GM21529 (cell line): ENCODE measurements at regions not wholly inside any gene's neighbourhood (a gene's known extent, or its start where the extent isn't known, plus 50 kb on each side); places are given as distances from the start of the nearest gene placed in this dataset.
A peak's percentile ranks its signal among the peaks of the same experiment; 100 is the strongest.

Experiments
- ATAC-seq: cut with Tn5 transposase; IDR thresholded peaks from one replicate; pipeline ENCODE4 v1.9.1; 2021; ENCODE audit not compliant: unreplicated experiment

DNA sequence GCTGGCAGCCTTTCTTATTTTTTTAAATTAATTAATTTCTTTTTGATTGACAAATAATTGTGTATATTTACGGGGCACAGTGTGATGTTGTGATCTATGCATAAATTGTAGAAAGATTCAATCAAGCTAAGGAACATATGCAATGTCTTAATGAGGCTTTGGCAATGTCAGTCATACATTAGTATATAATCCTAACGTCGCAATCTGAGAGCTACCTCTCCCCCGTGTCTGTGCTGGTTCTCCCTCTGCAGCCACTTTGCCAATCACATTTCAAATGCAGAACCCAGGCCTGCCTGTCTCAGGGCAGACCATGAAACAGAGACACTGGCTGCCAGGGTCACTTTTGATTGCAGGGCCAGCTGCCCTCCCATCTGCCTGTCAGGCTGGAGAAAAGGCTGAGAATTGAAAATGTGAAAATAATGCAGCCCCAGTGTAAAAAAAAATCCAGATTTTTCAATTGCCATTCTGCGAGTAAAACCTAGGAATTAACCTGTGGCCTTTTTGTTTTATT, 56.3 kb downstream of the SLC24A2 start:
- ATAC-seq = no peak

DNA sequence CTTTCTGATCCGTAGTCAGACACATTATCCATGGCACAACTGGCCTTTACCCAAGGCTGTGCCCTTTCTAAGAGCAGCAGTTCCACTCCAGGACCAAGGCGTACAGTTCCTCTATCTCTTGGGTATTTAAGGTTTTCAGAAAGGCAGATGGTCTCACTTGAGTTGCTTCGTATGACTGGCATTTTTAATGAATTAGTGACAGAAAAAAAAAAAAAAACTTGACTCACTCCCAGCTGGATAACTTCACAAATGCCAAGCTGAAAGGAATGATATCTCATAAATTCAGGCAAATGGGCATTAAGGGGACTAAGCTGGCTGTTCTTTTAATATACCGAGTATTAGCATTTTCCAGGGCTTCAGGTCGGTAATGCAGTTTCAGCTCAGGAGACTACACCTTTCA, 60.7 kb downstream of the SLC24A2 start:
- ATAC-seq = no peak

- ATAC-seq = no peak
These were observed 62.9 kb downstream of the SLC24A2 start for GRCh38 chr9:19725970-19726369.

- ATAC-seq = no peak
These were observed 68.5 kb downstream of the SLC24A2 start for GRCh38 chr9:19720377-19720776.

DNA sequence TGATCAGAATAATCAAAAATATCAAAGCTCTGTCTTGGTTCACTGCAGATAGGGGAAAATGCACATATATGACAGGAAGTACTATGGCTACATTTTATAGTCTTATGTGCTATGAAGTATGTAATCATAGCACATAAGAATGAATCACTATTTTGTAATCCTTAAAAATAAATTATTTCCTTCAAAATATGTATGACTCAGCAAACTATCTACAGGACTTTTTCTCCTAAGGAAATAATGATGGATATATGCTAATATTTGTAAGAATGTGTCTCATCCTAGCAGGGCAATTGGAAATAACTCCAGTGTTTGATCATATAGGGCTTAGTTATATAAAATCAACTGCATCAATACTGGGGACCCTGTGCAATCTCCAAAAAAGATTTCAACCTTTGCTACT, 85.1 kb downstream of the SLC24A2 start:
- no peak for ATAC-seq

DNA sequence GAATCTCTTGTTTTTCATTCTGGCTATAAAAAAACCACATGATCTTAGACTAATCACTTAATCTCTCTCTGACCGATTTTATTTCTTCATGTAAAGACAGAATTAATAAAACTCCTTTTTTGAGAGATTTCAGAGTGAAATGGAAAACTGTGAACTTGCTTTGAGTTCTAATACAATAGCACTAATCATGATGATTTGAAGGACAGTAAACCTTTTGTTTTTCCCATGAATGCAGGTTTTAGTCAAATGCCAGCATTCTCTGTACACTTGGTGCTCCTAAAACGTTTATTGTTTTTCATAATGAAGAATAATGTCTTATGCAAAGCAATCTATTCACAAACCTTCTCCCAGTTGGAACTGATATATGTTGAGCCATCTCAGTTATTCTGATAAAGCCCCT, 86.8 kb downstream of the SLC24A2 start:
- ATAC-seq = no peak

DNA sequence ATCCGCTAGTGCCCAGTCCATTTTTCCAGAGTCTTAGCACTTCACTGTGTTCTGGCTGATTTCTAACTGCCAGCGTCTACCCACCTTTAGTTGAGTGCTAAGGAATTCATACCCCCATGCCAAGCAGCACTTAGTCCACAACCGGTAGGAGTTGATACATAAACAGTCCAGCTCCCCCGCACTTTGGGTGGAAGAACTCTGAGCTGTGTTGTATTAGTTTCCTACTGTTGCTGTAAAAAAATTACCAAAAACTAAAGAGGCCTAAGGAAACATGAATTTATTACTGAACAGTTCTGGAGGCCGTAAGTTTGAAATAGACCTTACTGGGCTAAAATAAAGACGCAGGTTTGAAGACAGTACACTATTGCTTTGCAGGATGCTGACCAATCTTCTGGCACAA, 87.6 kb downstream of the SLC24A2 start:
- no peak for ATAC-seq

GRCh38 chr9:19700699-19701098, 88.1 kb downstream of the SLC24A2 start:
- ATAC-seq = no peak

- no peak for ATAC-seq
These were observed 89.1 kb downstream of the SLC24A2 start for GRCh38 chr9:19699756-19700155.

GRCh38 chr9:19698960-19699359, 89.9 kb downstream of the SLC24A2 start:
- ATAC-seq = no peak

GRCh38 chr9:19694601-19695000, 94.2 kb downstream of the SLC24A2 start:
- ATAC-seq = no peak

- ATAC-seq = no peak
These were observed 98.7 kb downstream of the SLC24A2 start for GRCh38 chr9:19690128-19690527.

DNA sequence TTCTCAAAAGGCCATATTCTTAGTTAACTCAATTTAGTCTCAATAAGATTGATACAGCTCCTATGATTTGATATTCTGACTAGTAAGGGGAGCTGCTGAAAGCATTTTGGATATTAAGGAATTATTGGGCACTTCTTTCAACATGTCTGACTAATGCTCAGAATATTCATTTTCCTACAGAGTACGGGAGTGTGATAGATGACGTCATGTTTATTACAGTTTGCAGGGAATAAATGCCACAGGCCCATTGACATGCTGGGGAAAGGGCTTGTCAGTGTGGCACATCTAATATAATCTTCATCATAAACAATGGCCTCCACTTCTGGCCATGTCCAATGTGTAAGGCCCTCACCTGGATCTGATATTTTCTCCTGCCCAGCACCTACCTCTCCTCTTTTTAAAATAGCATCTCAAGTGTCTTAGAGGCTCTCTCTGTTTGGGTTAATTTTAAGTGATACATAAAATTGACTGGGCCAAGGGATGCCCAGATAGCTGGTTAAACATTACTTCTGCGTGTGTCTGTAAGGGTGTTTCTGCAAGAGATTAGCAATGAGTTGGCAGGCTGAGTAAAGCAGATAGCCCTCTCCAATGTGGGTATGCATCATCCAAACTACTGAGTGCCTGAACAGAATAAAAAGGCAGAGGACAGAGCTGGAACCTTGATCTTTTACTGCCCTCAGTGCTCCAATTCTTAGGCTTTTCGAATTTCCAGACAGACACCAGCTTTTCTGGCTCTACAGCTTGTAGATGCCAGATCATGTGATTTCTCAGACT, 99.3 kb downstream of the SLC24A2 start:
- no peak for ATAC-seq

DNA sequence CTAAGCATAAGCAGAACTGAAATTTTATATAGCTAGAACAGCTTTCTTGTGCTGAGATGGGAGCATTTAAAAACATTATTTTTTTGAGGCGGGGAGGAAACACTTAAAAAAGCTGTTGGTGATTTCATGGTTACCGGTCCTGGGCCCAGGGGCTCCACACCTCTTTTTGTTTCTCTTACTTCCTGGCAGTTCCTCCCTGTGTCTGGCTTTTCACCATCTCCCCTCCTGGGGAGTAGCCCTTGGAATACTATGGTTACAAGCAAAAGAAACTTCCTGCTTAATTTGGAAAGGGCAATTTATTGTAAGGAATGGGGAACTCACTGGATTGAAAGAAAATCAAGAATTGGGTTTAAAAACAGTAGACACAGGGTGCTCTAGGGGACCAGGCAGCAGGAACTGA, 105.1 kb downstream of the SLC24A2 start:
- ATAC-seq = no peak

- ATAC-seq = no peak
These were observed 106.4 kb downstream of the SLC24A2 start for GRCh38 chr9:19682397-19682796.

DNA sequence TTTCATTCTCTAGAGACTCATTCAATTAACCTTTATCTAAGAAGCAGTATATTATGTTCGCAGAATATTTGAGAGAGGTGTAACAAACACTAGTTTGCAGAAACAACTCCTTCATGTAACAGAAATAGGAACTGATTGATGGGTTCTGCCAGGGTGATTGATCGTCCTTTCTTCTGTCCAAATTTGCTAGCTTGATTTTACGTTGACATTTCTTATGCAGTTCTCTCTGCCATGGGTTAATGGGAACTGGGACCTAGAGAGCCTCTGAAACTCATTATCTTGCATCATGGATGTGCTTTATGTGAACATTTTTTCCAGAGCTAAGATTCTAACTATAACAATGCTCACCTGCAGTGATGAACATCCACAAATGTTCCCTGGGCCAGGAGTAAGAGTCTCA, 107.0 kb downstream of the SLC24A2 start:
- no peak for ATAC-seq

- ATAC-seq = no peak
These were observed 110.9 kb downstream of the SLC24A2 start for GRCh38 chr9:19677924-19678323.

- ATAC-seq = no peak
These were observed 113.3 kb downstream of the SLC24A2 start for GRCh38 chr9:19675492-19675891.

GRCh38 chr9:19666575-19666974, 122.3 kb downstream of the SLC24A2 start:
- ATAC-seq = no peak

DNA sequence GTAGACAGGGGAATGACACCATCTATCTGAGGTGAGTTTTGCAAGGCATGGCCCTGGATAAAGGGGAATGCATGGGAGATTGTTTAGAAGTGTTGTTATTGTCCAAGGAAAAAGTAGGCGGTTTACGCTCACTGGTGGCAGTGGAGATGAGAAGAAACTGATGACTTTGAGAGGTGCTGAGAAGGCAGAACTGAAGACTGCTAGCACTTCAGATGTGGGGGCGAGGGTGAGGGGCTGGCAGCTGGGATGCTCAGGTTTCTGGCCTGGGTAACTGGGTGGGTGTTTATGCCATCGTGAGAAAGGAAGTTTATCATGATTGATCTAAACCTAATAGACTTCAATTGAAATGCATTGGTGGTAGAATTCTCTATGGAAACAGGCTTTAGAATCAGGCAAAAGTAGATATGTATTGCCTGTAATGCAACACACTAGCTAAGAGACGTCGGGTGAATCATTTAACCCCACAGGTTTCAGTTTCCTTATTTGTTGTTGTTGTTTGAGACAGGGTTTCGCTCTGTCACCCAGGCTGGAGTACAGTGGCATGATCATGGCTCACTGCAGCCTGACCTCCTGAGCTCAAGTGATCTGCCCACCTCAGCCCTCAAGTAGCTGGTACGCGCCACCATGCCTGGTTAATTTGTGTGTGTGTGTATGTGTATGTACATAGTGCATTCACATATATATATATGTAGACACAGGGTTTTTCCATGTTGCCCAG, 123.5 kb downstream of the SLC24A2 start:
- ATAC-seq = peak; percentile 100

DNA sequence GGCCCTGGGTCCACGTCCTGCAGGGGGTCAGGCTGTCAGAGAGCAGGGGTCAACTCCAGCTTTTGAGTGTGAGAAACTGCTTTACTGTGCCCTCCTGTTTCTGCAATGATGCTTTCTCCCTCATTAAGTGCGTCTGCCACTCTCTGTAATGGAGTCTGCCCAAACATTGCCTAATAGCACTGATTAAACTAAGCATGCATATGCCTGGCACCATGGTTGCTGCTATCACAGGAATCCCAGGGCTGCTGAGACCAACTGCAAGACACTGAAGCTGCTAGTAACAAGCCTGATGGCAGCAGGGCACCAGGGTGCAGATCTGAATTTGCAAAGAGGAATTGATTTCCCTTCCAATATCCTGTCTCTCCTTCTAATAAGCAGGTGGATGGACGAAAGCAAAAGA, 125.3 kb downstream of the SLC24A2 start:
- ATAC-seq = no peak

DNA sequence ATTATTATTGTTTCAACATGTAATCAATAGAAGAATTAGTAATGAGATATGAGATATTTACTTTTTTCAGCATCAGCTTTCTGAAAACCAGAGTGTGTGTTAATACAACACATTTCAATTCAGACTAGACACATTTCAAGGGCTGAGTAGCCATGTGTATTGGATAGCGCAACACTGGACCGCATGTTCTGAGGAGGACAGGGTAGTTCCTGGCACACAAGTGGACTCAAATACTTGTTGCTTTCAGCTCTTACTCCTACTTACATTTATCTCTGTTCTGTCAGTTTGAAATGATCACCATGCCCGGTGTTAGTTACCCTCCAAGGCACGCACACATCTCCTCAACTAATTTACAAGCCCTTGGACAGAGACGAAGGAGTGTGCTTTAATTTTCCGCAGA, 126.6 kb downstream of the SLC24A2 start:
- no peak for ATAC-seq
